MM.1S (cell line): ENCODE measurements at regions not wholly inside any gene's neighbourhood (a gene's known extent, or its start where the extent isn't known, plus 50 kb on each side); places are given as distances from the start of the nearest gene placed in this dataset.

Experiments
- DNase-seq: peaks from one replicate; pipeline ENCODE4 v3.0.0-alpha.2; 2015
- H2AFZ ChIP-seq: fragments of 300-600 bp; sonication (generic); 2 replicates; pipeline ENCODE4 v1.6.0; 2016; ENCODE audit warnings: antibody characterized with exemption, low read length
- H3F3A ChIP-seq: fragments of 300-600 bp; sonication (generic); 2 replicates; pipeline ENCODE4 v1.6.1; 2016; ENCODE audit warnings: mild to moderate bottlenecking, antibody characterized with exemption, low read length, moderate library complexity, mixed read lengths; ENCODE audit not compliant: insufficient read depth
- H3K27ac ChIP-seq: fragments of 300-600 bp; sonication (generic); 2 replicates; pipeline ENCODE4 v1.5.1; 2016; ENCODE audit warnings: mild to moderate bottlenecking, low read length
- H3K27me3 ChIP-seq: fragments of 300-600 bp; sonication (generic); replicated peaks from 2 replicates; pipeline ENCODE4 v1.6.0; 2016; ENCODE audit warnings: low read length; ENCODE audit not compliant: insufficient read depth
- H3K36me3 ChIP-seq: fragments of 300-600 bp; sonication (generic); replicated peaks from 2 replicates; pipeline ENCODE4 v1.6.1; 2016; ENCODE audit warnings: mild to moderate bottlenecking, low read length, mixed read lengths; ENCODE audit not compliant: insufficient read depth
- H3K4me1 ChIP-seq: fragments of 300-600 bp; sonication (generic); 2 replicates; pipeline ENCODE4 v1.6.1; 2016; ENCODE audit warnings: low read length, mixed read lengths
- H3K4me2 ChIP-seq: fragments of 300-600 bp; sonication (generic); 2 replicates; pipeline ENCODE4 v1.6.0; 2016; ENCODE audit warnings: low read depth, low read length
- H3K4me3 ChIP-seq: fragments of 300-600 bp; sonication (generic); 2 replicates; pipeline ENCODE4 v1.5.1; 2016; ENCODE audit warnings: low read length, mixed read lengths
- H3K79me2 ChIP-seq: fragments of 300-600 bp; sonication (generic); 2 replicates; pipeline ENCODE4 v1.6.1; 2016; ENCODE audit warnings: mixed run types, low read length, mixed read lengths
- H3K9ac ChIP-seq: fragments of 300-600 bp; sonication (generic); 2 replicates; pipeline ENCODE4 v1.6.1; 2016; ENCODE audit warnings: low read length, mixed read lengths
- H3K9me2 ChIP-seq: fragments of 300-600 bp; sonication (generic); replicated peaks from 2 replicates; pipeline ENCODE4 v1.6.1; 2016; ENCODE audit warnings: mild to moderate bottlenecking, low read length, mixed read lengths; ENCODE audit not compliant: insufficient read depth
- H3K9me3 ChIP-seq: fragments of 300-600 bp; sonication (generic); replicated peaks from 2 replicates; pipeline ENCODE4 v1.6.1; 2016; ENCODE audit warnings: mild to moderate bottlenecking, low read length, mixed read lengths; ENCODE audit not compliant: insufficient read depth
- H4K20me1 ChIP-seq: fragments of 300-600 bp; sonication (generic); 2 replicates; pipeline ENCODE4 v1.6.1; 2016; ENCODE audit warnings: mild to moderate bottlenecking, low read length, moderate library complexity, mixed read lengths; ENCODE audit not compliant: insufficient read depth
- CTCF ChIP-seq: fragments of 300-600 bp; sonication (generic); IDR thresholded peaks from 2 replicates; pipeline ENCODE4 v1.5.1; 2016; ENCODE audit warnings: antibody characterized with exemption, low read length, mixed read lengths
- EZH2 ChIP-seq: fragments of 300-600 bp; sonication (generic); optimal IDR thresholded peaks from 2 replicates; pipeline ENCODE3; 2017; ENCODE audit warnings: low read depth, mild to moderate bottlenecking, antibody characterized with exemption, low read length, mixed read lengths
- EZH2phosphoT487 ChIP-seq: fragments of 300-600 bp; sonication (generic); IDR thresholded peaks from 2 replicates; pipeline ENCODE4 v1.6.1; 2018; ENCODE audit warnings: antibody characterized with exemption, low read length

GRCh38 chr14:104317492-104317805 lies 179.1 kb downstream of the KIF26A start:
- Histone ChIP-seq H3F3A (no peaks in the 10 kb centered on the region), H3K4me2 (no peak overlapping the region), H3K9me2 (no peaks in the 10 kb centered on the region), H3K9ac (no peak overlapping the region), H2AFZ (no peak overlapping the region), H3K9me3 (no peaks in the 10 kb centered on the region), H3K27me3 (peaks cover 4% of the 10 kb centered on the region; the same call in 1 of the 2 replicates), H3K4me1 (no peaks in the 10 kb centered on the region), H3K36me3 (no peaks in the 10 kb centered on the region), H3K79me2 (no peaks in the 10 kb centered on the region), H4K20me1 (no peaks in the 10 kb centered on the region), H3K27ac (no peak overlapping the region), H3K4me3 (no peak overlapping the region)
- TF ChIP-seq EZH2phosphoT487 (no peak), CTCF (no peak), EZH2 (no peak)
- DNase-seq, result no peak

GRCh38 chr14:104317975-104318557 lies 179.7 kb downstream of the KIF26A start:
- H3K4me2 ChIP-seq, result no peak overlapping the region
- peaks cover 4% of the 10 kb centered on the region; the same call in 1 of the 2 replicates for H3K27me3 ChIP-seq

GRCh38 chr14:104318558-104319490 lies 180.4 kb downstream of the KIF26A start:
- DNase-seq, result no peak

More at GRCh38 chr14:104317975-104318557, 179.7 kb downstream of the KIF26A start:
- no peak overlapping the region for H3K4me3 ChIP-seq
- H3K79me2 ChIP-seq, result no peaks in the 10 kb centered on the region
- H3K9me3 ChIP-seq, result no peaks in the 10 kb centered on the region
- no peaks in the 10 kb centered on the region for H3K4me1 ChIP-seq
- no peaks in the 10 kb centered on the region for H3K36me3 ChIP-seq
- no peaks in the 10 kb centered on the region for H3F3A ChIP-seq
- H4K20me1 ChIP-seq, result no peaks in the 10 kb centered on the region
- H2AFZ ChIP-seq, result no peak overlapping the region
- H3K9ac ChIP-seq, result no peak overlapping the region
- H3K27ac ChIP-seq, result no peak overlapping the region
- no peak for DNase-seq
- TF ChIP-seq EZH2phosphoT487 (no peak), CTCF (no peak), EZH2 (no peak)
- H3K9me2 ChIP-seq, result no peaks in the 10 kb centered on the region

More at GRCh38 chr14:104318558-104319490, 180.4 kb downstream of the KIF26A start:
- Histone ChIP-seq H3K9me2 (no peaks in the 10 kb centered on the region), H3K4me2 (no peak overlapping the region), H2AFZ (no peak overlapping the region), H3K36me3 (no peaks in the 10 kb centered on the region), H4K20me1 (no peaks in the 10 kb centered on the region), H3K27me3 (peaks cover 4% of the 10 kb centered on the region; the same call in 1 of the 2 replicates), H3K4me3 (no peak overlapping the region), H3F3A (no peaks in the 10 kb centered on the region), H3K9ac (no peak overlapping the region), H3K79me2 (no peaks in the 10 kb centered on the region), H3K9me3 (no peaks in the 10 kb centered on the region), H3K4me1 (no peaks in the 10 kb centered on the region), H3K27ac (no peak overlapping the region)
- TF ChIP-seq EZH2phosphoT487, result no peak
- no peak for TF ChIP-seq EZH2
- TF ChIP-seq CTCF, result no peak
